Left cardiac atrium (tissue), 4 donors: ENCODE measurements at regions not wholly inside any gene's neighbourhood (a gene's known extent, or its start where the extent isn't known, plus 50 kb on each side); places are given as distances from the start of the nearest gene placed in this dataset.
"Not testable (repeated sequence)": the region's sequence is repeated elsewhere in the genome, so short reads cannot be mapped to it uniquely, and the experiment has no call there.

Experiments used
- ATAC-seq, 2 donors: fragments of 200-7000 bp; cut with Tn5 transposase; one replicate each; pipeline ENCODE4 v1.9.1; 2020; ENCODE audit warnings: mild to moderate bottlenecking in 2 of 2, moderate library complexity in 2 of 2
- DNase-seq: peaks from one replicate; pipeline ENCODE4 v3.0.0-alpha.2; 2020
- intact Hi-C, 2 donors: fragments of 100-400 bp; cut with DNase I; formaldehyde crosslinking; loops; one replicate each; pipeline versions ENCODE4 v1.14.1 to v1.15.1; 2022 to 2023
- donor health status: DM: no; HTN: yes; CAD: no.
- donor health status: DM: no; HTN: yes; CAD: no; lungs with severe emphysema.
- donor health status: DM: yes; HTN: yes; CAD: no.
- donor health status: Dilated cardiomyopathy.

DNA sequence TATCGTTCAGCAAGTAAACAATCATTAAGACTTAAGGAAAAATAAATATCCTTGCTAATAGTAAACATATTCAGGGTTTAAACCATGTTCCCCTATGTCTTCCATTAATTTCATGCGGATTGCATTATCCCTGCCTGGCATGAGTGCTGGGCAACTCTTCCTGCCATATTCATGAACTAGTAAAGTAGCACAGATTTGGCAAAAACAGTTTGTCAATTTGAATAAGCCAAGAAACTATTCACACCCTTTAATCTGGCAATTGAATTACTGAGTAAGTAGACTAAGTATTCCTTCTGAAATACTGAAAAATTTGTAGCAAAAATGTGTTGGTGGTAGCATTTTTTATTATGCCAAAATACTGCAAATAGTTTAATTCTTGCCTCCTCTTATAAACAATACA lies 512.0 kb downstream of the NLGN4X start:
- intact Hi-C loops, result no loop called here
- DNase-seq (no peak), ATAC-seq (no peak)

DNA sequence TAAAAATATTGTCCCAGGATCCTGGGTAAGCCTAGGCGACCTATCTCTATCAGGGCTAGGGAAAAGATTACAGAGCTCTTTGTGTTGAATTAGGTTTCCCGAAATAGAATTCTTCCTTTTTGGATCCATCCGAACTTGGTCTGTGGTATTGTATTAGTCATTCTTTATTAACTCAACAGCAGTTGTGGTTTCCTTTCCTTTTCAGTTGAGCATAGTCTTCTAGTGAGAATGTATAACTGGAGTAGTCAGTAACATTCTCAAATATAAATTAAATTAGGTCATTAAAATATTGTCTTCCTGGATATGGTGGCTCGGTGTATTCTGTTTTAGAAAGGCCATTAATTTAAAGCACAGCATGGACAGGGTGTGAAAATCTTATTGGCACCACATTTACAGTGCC lies 520.4 kb downstream of the NLGN4X start:
- no peak for ATAC-seq
- intact Hi-C loops, result no loop called here
- no peak for DNase-seq

DNA sequence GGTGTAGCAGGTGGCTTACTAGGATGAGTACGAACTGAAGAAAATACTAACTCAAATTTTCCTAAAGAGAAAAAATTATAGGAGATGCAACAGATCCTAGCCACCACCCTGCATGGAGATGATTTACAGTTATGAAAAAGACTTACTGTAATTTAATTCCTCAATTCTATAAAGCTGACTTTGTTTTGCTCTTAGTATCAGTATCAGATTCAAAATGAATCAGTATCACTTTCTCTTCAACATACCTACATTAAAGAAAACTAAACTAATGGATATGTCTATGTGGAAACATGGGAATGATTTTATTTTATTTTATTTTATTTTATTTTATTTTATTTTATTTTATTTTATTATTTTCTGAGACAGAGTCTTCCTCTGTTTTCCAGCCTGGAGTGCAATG lies 525.8 kb downstream of the NLGN4X start:
- ATAC-seq (no peak), DNase-seq (no peak)
- intact Hi-C loops, result no loop called here

DNA sequence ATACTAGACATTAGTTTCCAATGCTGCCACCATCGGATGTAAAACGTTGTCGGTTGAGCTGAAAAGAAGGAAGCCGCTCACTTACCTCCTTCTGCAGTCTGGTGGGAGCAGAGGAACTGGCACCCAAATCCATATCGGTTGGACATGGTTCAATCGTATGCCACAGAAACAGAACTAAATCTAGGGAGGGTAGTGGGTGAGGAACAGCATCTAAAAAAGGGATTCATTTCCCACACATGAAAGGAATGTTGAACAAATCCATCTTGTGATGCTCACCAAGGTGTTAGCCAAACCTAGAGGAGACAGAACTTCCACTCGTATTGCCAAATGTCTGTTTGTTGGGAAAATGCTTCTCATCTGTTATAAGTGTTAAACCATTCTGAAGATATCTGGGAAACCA lies 532.7 kb downstream of the NLGN4X start:
- no peak for ATAC-seq
- intact Hi-C loops, result no loop called here

DNA sequence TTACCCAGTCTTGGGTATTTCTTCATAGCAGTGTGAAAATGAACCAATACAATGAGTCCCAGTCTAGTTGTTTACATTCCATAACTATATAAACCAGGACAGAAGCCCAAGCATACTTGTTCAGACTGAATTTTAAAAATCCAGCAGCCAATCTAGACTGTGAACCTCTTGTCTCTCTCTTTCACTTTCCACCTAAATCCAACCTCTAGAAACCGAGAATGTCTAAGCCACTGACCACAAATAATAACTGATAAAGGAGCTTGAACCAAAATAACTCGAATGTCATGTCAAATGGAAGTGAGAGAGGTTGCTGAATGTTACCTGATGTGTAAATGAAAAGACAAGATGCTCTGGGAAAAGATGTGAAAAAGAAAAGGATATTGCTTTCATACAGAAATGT lies 544.7 kb downstream of the NLGN4X start:
- ATAC-seq (no peak), DNase-seq (no peak)
- intact Hi-C loops, result no loop called here

More for the DNA sequence above, 532.7 kb downstream of the NLGN4X start:
- no peak for DNase-seq

DNA sequence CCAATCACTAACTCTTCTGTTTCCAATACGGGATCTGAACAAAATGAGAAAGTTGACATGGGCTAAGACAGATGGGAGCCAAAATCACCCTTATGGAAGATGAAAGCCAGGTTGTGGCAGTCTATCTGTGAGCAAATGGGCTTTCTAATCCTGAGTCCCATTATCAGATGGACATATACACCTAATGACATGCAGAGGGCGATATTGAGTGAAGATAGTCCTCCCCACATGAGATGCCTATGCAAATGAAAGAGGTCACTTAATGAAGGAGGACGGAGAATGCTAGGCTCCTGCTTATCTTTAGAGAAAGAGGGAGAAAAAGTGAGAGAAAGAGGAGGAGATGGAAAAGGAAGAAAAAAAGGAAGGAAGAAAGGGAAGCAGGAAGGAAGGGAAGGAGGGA lies 547.5 kb downstream of the NLGN4X start:
- no peak for ATAC-seq

DNA sequence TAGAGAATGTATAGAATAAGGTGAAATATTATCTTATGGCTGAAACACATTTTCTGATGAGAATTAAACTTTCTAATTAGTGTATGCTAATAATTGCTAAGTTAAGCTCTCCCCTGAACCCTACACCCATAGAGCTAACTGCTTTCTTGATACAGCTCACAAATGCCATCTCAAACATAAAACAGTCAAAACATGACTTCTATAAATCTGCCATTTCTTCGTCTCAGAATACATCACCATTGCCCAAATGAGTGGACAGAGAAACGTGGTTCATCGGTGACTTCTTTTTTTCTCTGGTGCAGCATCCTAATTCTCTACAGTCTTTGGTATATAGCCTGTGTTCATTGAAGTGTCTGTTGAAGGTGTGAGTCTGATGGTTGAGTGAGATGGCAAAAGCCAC lies 554.6 kb downstream of the NLGN4X start:
- DNase-seq (no peak), ATAC-seq (no peak)
- intact Hi-C loops, result no loop called here

More for the DNA sequence above, 547.5 kb downstream of the NLGN4X start:
- intact Hi-C loops, result no loop called here
- DNase-seq, result no peak

DNA sequence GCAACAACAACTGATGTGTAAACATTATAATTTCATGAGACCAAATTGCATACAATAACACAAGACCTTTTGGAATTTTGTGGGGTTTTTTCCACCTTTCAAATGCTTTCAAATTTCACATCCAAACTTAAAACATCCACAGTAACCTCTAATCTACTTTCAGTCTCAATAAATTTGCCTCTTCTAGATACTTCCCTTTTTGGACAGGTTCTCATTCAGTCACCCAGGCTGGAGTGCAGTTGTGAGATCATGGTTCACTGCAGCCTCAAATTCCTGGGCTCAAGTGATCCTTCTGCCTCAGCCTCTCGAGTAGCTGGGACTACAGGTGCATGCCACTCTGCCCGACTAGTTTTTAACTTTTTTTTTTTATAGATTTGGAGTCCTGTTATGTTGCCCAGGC lies 556.6 kb downstream of the NLGN4X start:
- ATAC-seq (no peak), DNase-seq (no peak)
- intact Hi-C loops, result no loop called here

DNA sequence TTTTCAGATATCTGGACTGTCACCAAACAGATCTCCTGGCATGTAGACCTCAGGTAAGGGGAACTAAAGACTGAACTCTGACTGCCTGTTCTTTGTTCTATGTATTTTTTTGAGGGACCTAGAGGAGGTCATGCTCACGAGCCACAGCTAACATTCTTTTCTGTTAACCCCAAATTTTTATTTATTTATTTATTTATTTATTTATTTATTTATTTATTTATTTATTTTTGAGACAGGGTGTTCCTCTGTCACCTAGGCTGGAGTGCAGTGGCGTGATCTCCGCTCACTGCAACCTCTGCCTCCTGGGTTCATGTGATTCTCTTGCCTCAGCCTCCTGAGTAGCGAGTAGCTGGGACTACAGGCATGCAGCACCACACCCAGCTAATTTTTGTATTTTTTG lies 562.0 kb downstream of the NLGN4X start:
- ATAC-seq, DNase-seq, intact Hi-C loops: not testable (repeated sequence)

DNA sequence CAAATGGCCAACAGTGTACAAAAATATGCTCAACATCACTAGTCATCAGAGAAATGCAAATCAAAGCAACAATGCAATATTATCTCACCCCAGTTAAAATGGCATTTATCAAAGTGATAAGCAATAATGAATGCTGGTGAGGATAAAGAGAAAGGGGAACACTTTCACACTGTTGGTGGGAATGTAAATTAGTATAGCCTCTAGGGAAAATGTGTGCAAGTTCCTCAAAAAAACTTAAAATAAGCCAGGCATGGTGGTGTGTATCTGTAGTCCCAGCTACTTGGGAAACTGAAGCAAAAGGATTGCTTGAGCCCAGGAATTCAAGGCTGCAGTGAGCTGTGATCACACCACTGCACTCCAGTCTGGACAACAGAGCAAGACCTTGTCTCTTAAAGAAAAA lies 572.1 kb downstream of the NLGN4X start:
- intact Hi-C loops, result no loop called here
- no peak for ATAC-seq
- no peak for DNase-seq

DNA sequence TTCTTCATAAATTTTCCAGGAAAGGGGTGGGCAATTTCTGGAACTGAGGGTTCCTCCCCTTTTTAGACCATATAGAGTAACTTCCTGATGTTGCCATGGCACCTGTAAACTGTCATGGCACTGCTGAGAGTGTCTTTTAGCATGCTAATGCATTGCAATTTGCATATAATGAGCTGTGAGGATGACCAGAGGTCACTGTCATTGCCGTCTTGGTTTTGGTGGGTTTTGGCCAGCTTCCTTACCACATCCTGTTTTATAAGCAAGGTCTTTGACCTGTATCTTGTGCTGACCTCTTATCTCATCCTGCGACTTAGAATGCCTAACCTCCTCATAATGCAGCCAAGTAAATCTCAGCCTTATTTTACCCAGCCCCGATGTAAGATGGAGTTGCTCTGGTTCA lies 577.8 kb downstream of the NLGN4X start:
- intact Hi-C loops, result no loop called here
- ATAC-seq (no peak), DNase-seq (no peak)

DNA sequence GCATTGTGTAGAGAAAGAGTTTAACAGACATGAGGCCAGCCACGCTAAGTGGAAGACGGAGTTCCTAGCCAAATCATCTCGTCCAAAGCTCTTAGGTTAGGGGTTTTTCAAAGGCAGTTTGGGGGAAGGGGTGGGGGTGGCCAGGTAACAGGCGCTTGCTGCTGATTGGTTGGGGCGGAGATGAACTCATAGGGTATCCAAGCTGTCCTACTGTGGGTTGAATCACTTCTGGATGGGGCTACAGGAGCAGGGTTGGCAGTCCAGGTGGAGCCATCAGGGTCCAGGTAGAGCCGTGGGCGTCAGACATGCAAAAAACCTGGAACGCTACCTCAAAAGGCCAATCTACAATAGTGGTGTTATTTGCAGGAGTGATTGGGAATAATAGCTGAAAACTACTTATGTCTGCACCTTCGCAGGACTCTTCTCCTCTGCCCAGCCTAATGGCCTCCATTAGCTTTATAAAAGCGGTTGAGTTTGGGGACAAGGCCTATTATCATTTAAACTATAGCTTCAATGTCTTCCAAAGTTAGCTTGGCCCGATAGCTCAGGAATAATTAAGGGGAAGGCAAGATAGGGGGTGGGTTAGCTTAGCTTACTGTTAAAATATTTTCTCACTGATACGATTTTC lies 579.6 kb downstream of the NLGN4X start:
- DNase-seq (no peak), ATAC-seq (no peak)
- intact Hi-C loops, result no loop called here

DNA sequence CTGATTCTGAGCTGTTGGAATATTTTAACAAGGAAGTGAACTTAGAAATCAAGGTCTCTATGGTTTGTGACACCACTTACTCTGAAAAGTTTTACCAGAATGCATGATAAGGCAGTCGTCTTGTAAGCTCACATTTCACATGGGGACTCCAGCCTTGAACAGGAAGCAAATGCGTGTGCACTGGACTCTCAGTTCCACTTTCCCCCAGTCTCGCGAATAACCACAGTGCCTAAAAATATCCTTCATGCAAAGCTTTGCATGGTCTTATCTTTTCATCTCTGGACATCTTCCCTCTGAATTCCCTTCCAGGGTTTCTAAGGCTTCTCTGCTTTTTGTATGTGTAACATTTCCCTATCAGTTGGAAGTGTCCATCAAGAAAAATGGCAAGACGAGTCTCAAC lies 581.8 kb downstream of the NLGN4X start:
- ATAC-seq (no peak), DNase-seq (no peak)
- intact Hi-C loops, result no loop called here

DNA sequence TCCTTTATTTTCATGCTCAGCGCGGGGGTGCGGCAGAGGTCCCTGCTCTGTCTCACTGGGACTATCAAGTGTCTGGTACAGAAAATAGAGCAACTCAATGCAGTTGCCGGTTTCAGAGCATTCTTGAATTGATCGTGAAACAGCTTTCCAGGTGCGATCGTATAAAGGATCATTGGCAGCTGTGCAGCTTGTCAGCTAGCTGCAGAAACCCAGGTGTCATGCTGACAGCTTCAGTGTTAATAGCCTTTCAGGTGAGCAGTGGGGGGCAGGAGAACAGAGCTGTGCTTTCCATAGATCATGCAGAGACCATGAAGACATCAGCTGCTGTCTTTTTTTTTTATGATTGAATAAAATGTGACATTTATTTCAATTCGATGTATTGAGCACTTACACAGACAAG lies 583.9 kb downstream of the NLGN4X start:
- DNase-seq (no peak), ATAC-seq (no peak)
- intact Hi-C loops, result no loop called here

DNA sequence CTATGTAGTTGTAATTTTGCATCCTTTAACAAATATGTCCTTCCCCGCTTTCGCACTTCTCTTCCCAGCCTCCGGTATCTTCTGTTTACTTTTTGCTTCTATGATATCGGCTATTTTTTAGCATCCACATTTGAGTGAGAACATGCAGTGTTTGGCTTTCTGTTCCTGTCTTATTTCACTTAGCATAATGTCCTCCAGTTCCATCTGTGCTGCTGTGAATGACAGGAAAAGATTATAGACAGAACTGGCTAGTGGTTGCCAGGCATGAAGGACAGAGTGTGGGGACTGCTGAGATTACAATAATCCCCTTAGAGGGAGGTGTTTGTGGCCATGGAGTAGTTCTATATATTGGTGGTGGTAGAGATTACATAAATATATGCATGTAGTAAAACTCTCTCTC lies 588.6 kb downstream of the NLGN4X start:
- ATAC-seq (no peak), DNase-seq (no peak)
- intact Hi-C loops, result no loop called here

DNA sequence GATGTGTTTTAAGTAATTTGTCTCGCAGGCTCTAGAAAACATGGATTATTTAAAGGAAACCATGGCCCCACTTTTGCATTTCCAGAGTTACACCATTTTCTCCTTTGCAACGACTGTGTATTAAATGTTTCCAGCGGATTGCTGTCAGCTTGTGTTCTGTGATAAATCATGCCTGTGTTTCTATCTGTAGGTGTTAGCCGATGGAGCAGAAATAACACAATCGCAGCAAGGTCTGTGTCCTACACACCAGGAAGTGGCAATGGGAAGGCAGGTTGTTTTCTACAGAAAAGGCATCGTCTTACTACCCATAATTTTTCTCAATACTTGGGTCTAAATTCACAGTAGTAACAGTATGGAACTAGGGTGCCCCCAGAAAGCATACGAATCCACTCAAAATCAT lies 590.1 kb downstream of the NLGN4X start:
- no peak for ATAC-seq
- intact Hi-C loops, result no loop called here

DNA sequence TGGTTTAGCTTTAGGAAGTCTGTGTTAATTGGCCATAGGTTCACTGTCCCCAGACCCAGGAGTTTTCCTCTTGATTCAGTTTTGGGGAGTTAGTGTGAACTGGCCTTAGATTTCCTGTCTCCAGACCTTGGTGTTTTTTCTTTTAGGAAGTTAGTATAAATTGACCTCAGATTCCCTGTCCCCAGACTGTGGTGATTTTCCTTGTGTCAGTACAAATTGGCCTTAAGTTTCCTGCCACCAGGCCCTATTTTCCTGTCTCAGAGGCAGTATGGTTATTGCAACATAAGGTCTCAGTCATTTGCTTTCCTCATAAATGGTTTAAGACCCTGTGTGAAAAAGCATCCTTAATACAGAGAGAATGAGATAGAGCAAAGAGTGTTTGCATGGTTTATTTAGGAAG lies 595.8 kb downstream of the NLGN4X start:
- no peak for DNase-seq

More for the DNA sequence above, 590.1 kb downstream of the NLGN4X start:
- DNase-seq, result no peak

DNA sequence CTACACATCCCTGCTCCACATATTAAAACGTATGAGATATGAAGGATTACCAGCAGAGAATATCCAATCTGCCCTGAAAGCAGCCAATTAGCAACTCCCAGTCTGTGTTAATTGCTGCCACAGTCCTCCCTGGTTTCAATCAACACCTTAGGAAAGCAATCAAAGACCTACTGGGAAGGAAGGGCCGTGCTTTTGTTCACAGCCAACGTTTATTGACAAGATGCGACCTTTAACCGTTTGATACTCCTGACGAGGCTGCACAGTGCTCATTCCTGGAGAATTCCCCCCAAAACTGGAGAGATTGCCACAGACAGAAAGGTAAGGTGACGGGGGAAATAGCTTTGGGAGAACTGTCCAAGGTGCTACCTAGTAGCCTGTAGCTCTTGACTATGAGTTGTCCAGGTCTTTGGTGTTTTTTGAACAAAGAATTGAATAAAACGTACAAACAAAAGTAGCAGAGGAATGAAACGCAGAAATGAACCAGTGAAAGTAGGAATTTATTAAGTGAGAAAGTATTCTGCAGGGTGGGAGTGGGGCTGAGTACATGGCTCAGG lies 596.5 kb downstream of the NLGN4X start:
- no peak for DNase-seq

More for the DNA sequence above, 595.8 kb downstream of the NLGN4X start:
- ATAC-seq, result no peak
- intact Hi-C loops, result no loop called here

DNA sequence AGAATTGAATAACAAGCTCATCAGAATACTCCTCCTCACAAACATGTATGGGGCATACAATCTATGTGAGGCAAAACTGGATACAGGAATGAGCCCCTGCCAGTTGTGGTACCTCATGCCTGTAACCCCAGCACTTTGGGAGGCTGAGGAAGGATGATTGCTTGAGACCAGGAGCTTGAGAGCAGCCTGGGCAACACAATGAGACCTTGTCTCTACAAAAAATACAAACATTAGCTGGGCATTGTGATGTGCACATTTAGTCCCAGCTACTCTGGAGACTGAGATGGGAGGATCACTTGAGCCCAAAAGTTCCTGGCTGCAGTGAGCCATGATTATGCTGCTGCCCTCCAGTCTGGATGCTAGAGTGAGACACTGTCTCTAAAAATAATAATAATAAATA lies 611.0 kb downstream of the NLGN4X start:
- DNase-seq, result no peak
- no peak for ATAC-seq
- intact Hi-C loops, result no loop called here

More for the DNA sequence above, 596.5 kb downstream of the NLGN4X start:
- ATAC-seq, result no peak
- intact Hi-C loops, result no loop called here

DNA sequence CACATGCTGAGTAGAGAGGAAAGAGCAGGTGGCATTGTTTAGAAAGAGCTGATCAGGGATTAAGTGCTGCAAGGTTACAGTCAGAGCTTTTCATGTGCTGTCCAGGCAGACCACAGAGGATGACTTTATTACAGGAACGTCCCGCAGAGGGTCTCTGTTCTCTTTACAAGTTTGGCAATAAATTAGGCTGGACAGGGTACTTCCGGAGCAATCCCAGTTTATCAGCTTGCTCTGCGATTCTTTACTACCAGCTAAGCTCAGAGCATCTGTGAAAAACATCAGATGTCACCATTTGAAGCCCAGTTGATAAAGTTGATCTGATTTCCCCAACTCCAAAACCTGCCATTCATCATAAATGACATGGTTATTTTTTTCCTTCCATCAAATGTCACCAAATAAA lies 633.1 kb downstream of the NLGN4X start:
- intact Hi-C loops, result no loop called here
- DNase-seq (no peak), ATAC-seq (no peak)

DNA sequence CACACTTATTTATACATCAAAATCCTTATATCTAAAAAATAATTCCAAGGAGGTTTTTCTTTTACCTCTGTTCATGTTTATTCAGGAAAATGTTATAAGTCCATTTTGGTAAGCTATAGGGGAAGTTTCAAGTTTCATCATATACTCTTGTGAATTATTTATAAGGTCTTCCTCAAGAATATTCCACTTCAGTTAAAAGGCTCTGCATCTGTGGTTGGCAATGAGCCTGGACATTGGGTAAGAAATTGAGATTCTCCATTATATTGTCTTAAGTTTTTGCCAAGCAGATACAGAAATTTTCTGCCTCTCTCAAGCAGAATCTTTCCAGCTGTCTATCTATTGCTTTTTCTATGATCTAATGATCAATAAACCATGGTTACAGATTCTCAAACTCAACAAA lies 641.9 kb downstream of the NLGN4X start:
- DNase-seq (no peak), ATAC-seq (no peak)
- intact Hi-C loops, result no loop called here

DNA sequence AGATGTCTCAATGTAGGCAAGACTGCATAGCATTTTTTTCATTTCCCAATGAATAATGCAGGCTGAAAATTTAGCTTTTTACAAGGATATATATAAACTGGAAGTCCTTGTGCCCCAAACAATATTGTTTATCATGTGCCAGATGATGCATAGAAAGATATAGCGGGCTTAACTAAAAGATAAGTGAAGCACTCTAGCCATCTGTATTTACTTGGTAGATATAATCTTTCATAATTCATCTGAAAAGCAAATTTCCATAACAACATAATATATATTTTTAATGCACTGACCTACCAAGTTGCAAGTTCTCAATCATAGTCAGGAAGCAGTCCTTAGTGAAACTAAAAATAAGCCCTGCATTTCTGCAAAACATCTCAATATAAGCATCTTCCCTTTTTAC lies 653.3 kb downstream of the NLGN4X start:
- DNase-seq (no peak), ATAC-seq (no peak)
- intact Hi-C loops, result no loop called here
